Neural progenitor cell (in vitro differentiated cells): ENCODE measurements at regions not wholly inside any gene's neighbourhood (a gene's known extent, or its start where the extent isn't known, plus 50 kb on each side); places are given as distances from the start of the nearest gene placed in this dataset.

Experiments used
- EZH2 ChIP-seq: fragments of 200-600 bp; sonication (generic); IDR thresholded peaks from 2 replicates; pipeline ENCODE4 v1.6.1; 2017; ENCODE audit warnings: antibody characterized with exemption, mild to moderate bottlenecking, moderate library complexity
- EZH2phosphoT487 ChIP-seq: fragments of 200-600 bp; sonication (generic); IDR thresholded peaks from 2 replicates; pipeline ENCODE4 v1.6.1; 2017; ENCODE audit warnings: antibody characterized with exemption
- TF ChIP-seq, protein P1 (sequence below): fragments of 200-600 bp; sonication (generic); IDR thresholded peaks from 2 replicates; pipeline ENCODE4 v1.5.1; 2017; ENCODE audit warnings: antibody characterized with exemption, mild to moderate bottlenecking

DNA sequence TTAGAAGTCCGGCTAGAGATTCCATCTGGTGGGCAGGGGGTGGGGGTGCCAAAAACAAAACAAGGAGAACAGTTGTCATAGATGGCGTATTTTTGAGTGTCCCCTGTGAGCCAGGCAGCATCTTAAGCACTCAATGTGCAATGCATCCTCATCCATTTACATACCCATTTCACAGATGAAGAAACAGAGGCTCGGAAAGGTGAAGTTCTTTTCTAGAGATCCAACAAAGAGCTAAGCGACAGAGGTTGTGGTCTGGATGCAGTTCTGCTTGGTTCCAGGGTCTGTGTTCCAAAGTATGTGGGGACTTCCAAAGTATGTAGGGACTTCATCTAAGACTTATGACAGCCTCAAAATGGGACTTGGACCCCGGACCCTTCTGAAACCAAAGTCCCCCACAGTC lies 277.8 kb downstream of the MN1 start:
- TF ChIP-seq, protein P1, sequence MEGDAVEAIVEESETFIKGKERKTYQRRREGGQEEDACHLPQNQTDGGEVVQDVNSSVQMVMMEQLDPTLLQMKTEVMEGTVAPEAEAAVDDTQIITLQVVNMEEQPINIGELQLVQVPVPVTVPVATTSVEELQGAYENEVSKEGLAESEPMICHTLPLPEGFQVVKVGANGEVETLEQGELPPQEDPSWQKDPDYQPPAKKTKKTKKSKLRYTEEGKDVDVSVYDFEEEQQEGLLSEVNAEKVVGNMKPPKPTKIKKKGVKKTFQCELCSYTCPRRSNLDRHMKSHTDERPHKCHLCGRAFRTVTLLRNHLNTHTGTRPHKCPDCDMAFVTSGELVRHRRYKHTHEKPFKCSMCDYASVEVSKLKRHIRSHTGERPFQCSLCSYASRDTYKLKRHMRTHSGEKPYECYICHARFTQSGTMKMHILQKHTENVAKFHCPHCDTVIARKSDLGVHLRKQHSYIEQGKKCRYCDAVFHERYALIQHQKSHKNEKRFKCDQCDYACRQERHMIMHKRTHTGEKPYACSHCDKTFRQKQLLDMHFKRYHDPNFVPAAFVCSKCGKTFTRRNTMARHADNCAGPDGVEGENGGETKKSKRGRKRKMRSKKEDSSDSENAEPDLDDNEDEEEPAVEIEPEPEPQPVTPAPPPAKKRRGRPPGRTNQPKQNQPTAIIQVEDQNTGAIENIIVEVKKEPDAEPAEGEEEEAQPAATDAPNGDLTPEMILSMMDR = no peak
- no peak for TF ChIP-seq EZH2
- TF ChIP-seq EZH2phosphoT487 = no peak
